ENCODE measurements at regions not wholly inside any gene's neighbourhood (a gene's known extent, or its start where the extent isn't known, plus 50 kb on each side); places are given as distances from the start of the nearest gene placed in this dataset.

DNA sequence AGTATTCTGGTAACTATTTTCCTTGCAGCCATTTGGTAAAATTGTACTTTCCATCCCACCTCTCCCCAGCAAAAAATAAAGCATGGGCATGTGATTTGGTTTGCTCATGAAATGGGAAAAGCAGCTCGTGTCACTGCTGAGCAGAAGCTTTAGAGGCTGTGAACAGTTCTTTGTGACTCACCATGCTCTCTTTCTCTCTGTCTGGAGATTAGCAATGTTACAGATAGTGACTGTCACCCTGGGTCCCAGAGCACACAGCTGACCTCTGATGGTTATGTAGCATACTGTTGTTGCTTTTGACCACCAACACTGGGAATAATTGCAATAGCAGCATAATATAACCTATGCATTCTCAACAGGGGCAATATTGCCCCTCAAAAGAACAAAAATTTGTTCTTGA lies 70.6 kb downstream of the RGS2 start:
- 49% methylated on average over 1 of the region's 1 CpG for WGBS
- peak overlapping the region in 1 of 2 donors; percentile 18 for H3K27ac ChIP-seq (ENCODE audit: low read depth in 1 of 2, low read length in 2 of 2)
- no peak overlapping the region for H3K9ac ChIP-seq (ENCODE audit: low read depth in 1 of 2, low read length in 2 of 2)
- H3K4me3 ChIP-seq (ENCODE audit: low read depth in 1 of 3, low read length in 3 of 3): no peak overlapping the region
- no peak for TF ChIP-seq GABPA (IDR thresholded peaks at IDR 0.05 in 1 of 2, conservative IDR thresholded peaks at IDR 0.05 in 1 of 2)
- TF ChIP-seq YY1 (IDR thresholded peaks at IDR 0.05): no peak
- no peak for TF ChIP-seq RAD21 (IDR thresholded peaks at IDR 0.05)
- TF ChIP-seq, protein P1, sequence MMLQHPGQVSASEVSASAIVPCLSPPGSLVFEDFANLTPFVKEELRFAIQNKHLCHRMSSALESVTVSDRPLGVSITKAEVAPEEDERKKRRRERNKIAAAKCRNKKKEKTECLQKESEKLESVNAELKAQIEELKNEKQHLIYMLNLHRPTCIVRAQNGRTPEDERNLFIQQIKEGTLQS (IDR thresholded peaks at IDR 0.05): no peak
- no peak for TF ChIP-seq FOXA1 (IDR thresholded peaks at IDR 0.05)
- TF ChIP-seq, protein P2, sequence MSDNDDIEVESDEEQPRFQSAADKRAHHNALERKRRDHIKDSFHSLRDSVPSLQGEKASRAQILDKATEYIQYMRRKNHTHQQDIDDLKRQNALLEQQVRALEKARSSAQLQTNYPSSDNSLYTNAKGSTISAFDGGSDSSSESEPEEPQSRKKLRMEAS (IDR thresholded peaks at IDR 0.05): no peak
- TF ChIP-seq, protein P3, sequence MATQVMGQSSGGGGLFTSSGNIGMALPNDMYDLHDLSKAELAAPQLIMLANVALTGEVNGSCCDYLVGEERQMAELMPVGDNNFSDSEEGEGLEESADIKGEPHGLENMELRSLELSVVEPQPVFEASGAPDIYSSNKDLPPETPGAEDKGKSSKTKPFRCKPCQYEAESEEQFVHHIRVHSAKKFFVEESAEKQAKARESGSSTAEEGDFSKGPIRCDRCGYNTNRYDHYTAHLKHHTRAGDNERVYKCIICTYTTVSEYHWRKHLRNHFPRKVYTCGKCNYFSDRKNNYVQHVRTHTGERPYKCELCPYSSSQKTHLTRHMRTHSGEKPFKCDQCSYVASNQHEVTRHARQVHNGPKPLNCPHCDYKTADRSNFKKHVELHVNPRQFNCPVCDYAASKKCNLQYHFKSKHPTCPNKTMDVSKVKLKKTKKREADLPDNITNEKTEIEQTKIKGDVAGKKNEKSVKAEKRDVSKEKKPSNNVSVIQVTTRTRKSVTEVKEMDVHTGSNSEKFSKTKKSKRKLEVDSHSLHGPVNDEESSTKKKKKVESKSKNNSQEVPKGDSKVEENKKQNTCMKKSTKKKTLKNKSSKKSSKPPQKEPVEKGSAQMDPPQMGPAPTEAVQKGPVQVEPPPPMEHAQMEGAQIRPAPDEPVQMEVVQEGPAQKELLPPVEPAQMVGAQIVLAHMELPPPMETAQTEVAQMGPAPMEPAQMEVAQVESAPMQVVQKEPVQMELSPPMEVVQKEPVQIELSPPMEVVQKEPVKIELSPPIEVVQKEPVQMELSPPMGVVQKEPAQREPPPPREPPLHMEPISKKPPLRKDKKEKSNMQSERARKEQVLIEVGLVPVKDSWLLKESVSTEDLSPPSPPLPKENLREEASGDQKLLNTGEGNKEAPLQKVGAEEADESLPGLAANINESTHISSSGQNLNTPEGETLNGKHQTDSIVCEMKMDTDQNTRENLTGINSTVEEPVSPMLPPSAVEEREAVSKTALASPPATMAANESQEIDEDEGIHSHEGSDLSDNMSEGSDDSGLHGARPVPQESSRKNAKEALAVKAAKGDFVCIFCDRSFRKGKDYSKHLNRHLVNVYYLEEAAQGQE (IDR thresholded peaks at IDR 0.05): no peak
- no peak for TF ChIP-seq NR2F2 (IDR thresholded peaks at IDR 0.05)
- TF ChIP-seq, protein P4, sequence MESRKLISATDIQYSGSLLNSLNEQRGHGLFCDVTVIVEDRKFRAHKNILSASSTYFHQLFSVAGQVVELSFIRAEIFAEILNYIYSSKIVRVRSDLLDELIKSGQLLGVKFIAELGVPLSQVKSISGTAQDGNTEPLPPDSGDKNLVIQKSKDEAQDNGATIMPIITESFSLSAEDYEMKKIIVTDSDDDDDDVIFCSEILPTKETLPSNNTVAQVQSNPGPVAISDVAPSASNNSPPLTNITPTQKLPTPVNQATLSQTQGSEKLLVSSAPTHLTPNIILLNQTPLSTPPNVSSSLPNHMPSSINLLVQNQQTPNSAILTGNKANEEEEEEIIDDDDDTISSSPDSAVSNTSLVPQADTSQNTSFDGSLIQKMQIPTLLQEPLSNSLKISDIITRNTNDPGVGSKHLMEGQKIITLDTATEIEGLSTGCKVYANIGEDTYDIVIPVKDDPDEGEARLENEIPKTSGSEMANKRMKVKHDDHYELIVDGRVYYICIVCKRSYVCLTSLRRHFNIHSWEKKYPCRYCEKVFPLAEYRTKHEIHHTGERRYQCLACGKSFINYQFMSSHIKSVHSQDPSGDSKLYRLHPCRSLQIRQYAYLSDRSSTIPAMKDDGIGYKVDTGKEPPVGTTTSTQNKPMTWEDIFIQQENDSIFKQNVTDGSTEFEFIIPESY (IDR thresholded peaks at IDR 0.05): no peak
- no peak for TF ChIP-seq JUND (IDR thresholded peaks at IDR 0.05)
- TF ChIP-seq HNF4G (IDR thresholded peaks at IDR 0.05): no peak
- TF ChIP-seq FOXA2 (IDR thresholded peaks at IDR 0.05): no peak
- no peak for TF ChIP-seq EGR1 (IDR thresholded peaks at IDR 0.05; ENCODE audit: low read depth in 2 of 2)
- no peak for TF ChIP-seq SP1 (IDR thresholded peaks at IDR 0.05)
- no peak for TF ChIP-seq TAF1 (conservative IDR thresholded peaks at IDR 0.05)
- TF ChIP-seq, protein P5, sequence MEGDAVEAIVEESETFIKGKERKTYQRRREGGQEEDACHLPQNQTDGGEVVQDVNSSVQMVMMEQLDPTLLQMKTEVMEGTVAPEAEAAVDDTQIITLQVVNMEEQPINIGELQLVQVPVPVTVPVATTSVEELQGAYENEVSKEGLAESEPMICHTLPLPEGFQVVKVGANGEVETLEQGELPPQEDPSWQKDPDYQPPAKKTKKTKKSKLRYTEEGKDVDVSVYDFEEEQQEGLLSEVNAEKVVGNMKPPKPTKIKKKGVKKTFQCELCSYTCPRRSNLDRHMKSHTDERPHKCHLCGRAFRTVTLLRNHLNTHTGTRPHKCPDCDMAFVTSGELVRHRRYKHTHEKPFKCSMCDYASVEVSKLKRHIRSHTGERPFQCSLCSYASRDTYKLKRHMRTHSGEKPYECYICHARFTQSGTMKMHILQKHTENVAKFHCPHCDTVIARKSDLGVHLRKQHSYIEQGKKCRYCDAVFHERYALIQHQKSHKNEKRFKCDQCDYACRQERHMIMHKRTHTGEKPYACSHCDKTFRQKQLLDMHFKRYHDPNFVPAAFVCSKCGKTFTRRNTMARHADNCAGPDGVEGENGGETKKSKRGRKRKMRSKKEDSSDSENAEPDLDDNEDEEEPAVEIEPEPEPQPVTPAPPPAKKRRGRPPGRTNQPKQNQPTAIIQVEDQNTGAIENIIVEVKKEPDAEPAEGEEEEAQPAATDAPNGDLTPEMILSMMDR (IDR thresholded peaks at IDR 0.05; ENCODE audit: low read depth, low read length, missing input control): no peak
- TF ChIP-seq RXRA (IDR thresholded peaks at IDR 0.05): no peak
- TF ChIP-seq HNF4A (conservative IDR thresholded peaks at IDR 0.05): no peak
- H3K36me3 ChIP-seq (ENCODE audit: control insufficient read depth in 4 of 4, insufficient read depth in 3 of 4, low read depth in 1 of 4, low read length in 3 of 4): no peaks in the 10 kb centered on the region
- H3K27me3 ChIP-seq (ENCODE audit: control insufficient read depth in 4 of 4, insufficient read depth in 4 of 4, low read length in 3 of 4): no peaks in the 10 kb centered on the region
- H3K4me1 ChIP-seq (ENCODE audit: control insufficient read depth in 4 of 4, insufficient read depth in 4 of 4, low read length in 3 of 4): no peaks in the 10 kb centered on the region
- H3K9me3 ChIP-seq (ENCODE audit: control insufficient read depth in 4 of 4, low read length in 3 of 4): peaks cover 0 to 3% (median under 1%) of the 10 kb centered on the region in 4 donors
- DNase-seq (ENCODE audit: low spot score): no peak
